Fibroblast of pulmonary artery (primary cell): ENCODE measurements at regions not wholly inside any gene's neighbourhood (a gene's known extent, or its start where the extent isn't known, plus 50 kb on each side); places are given as distances from the start of the nearest gene placed in this dataset.
A peak's percentile ranks its signal among the peaks of the same experiment; 100 is the strongest.

Experiments used
- DNase-seq: peaks from one replicate; pipeline ENCODE4 v3.0.0-alpha.2; 2010; ENCODE audit warnings: low read depth
- H3K4me3 ChIP-seq: replicated peaks from 2 replicates; pipeline ENCODE4 v1.5.1; 2011; ENCODE audit warnings: low read depth, mild to moderate bottlenecking, control low read depth, low read length, moderate library complexity
- CTCF ChIP-seq: IDR thresholded peaks from 2 replicates; pipeline ENCODE4 v1.5.1; 2011; ENCODE audit warnings: mild to moderate bottlenecking, control low read depth, low read length, inconsistent platforms; ENCODE audit errors: missing control alignments

- peak; percentile 96 for TF ChIP-seq CTCF
- DNase-seq, result peak; percentile 81
- no peak overlapping the region for H3K4me3 ChIP-seq
Measured at GRCh38 chr3:28667646-28668621, 319.3 kb upstream of the AZI2 start.

GRCh38 chr3:28669870-28670269, 321.2 kb upstream of the AZI2 start:
- no peak for DNase-seq
- TF ChIP-seq CTCF, result no peak

GRCh38 chr3:28672406-28672805, 323.8 kb upstream of the AZI2 start:
- DNase-seq, result no peak
- no peak for TF ChIP-seq CTCF
- no peak overlapping the region for H3K4me3 ChIP-seq

More at GRCh38 chr3:28669870-28670269, 321.2 kb upstream of the AZI2 start:
- H3K4me3 ChIP-seq, result no peak overlapping the region

- H3K4me3 ChIP-seq, result no peak overlapping the region
- DNase-seq, result no peak
- no peak for TF ChIP-seq CTCF
Measured at GRCh38 chr3:28673446-28673845, 324.8 kb upstream of the AZI2 start.

- no peak for DNase-seq
- H3K4me3 ChIP-seq, result no peak overlapping the region
- TF ChIP-seq CTCF, result no peak
Measured at GRCh38 chr3:28674212-28674611, 325.6 kb upstream of the AZI2 start.

GRCh38 chr3:28677581-28677980, 329.0 kb upstream of the AZI2 start:
- no peak for TF ChIP-seq CTCF
- H3K4me3 ChIP-seq, result no peak overlapping the region
- DNase-seq, result no peak
